AG09319 (cell line): ENCODE measurements at regions not wholly inside any gene's neighbourhood (a gene's known extent, or its start where the extent isn't known, plus 50 kb on each side); places are given as distances from the start of the nearest gene placed in this dataset.

Source experiments
- DNase-seq: peaks from one replicate; pipeline ENCODE4 v3.0.0-alpha.2; 2010; ENCODE audit warnings: low read depth; ENCODE audit errors: extremely low read depth
- CTCF ChIP-seq: IDR thresholded peaks from 2 replicates; pipeline ENCODE4 v1.5.1; 2011; ENCODE audit warnings: low read depth, mild to moderate bottlenecking, inconsistent platforms, low read length, moderate library complexity

GRCh38 chr3:144466114-144466513 is 494.5 kb downstream of the DIPK2A start:
- DNase-seq = no peak

GRCh38 chr3:144466540-144466939 is 494.9 kb downstream of the DIPK2A start:
- TF ChIP-seq CTCF = no peak
- DNase-seq = no peak

More at GRCh38 chr3:144466114-144466513, 494.5 kb downstream of the DIPK2A start:
- no peak for TF ChIP-seq CTCF

DNA sequence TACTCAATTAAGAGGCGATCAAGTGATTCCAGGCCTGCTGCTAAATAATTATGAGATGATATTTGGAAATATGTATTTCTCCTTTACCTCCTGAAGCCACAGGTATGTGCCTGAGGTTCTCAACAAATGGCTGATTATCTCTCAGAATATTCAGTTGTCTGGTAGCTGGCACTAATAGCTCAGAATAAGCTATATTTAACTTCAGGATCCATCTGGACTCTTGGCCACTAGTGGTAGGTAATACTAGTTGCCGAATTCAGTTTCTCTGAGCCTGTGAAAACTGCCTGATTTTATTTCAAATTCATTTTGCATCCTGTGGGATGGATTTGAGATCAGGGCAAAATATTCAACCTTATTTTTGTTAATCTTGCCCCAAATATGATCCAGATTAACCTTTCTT is 499.0 kb downstream of the DIPK2A start:
- TF ChIP-seq CTCF = no peak
- no peak for DNase-seq

- DNase-seq = no peak
- no peak for TF ChIP-seq CTCF
Observed at GRCh38 chr3:144477593-144477992, 506.0 kb downstream of the DIPK2A start.

DNA sequence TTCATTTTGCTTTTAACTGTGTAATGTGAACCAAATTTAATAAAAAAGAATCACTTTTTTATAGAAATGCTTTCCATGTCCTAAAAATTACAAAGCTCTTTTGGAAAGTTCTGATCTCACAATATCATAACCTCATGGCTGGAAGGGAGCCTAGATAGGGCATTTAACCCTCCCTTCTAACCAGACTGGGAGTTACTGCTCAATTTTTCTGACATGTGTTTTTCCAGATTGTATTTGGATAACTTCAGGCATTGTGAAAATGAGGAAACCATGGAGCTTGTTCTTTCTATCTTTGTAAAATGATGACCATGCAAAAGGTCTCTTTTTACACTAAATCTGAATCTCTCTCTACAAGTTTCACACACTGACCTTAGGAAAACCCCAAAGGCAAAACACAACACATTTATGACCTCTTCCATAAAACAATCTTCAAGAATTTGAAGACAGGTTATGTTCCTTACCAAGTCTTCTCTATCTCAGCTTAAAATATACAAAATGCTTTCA is 508.8 kb downstream of the DIPK2A start:
- DNase-seq = no peak
- no peak for TF ChIP-seq CTCF

DNA sequence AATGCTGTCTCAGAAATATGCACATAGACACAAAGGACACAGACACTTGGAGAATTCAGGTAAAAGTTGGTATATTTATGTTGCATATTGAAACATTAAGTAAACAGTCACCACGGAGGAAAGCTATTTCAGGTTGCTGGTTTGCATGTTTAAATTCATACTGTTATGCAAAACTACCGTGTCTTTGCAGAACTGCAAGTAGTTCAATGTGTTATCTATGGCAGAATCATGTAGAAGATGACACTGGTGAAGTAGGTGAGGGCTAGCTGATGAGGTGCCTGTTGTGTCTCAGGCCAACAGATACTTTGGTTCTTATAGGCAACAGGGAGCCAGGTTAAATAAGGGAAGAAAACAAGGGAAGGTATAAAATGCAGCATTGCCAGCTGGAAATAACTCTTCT is 511.3 kb downstream of the DIPK2A start:
- no peak for TF ChIP-seq CTCF
- DNase-seq = no peak

DNA sequence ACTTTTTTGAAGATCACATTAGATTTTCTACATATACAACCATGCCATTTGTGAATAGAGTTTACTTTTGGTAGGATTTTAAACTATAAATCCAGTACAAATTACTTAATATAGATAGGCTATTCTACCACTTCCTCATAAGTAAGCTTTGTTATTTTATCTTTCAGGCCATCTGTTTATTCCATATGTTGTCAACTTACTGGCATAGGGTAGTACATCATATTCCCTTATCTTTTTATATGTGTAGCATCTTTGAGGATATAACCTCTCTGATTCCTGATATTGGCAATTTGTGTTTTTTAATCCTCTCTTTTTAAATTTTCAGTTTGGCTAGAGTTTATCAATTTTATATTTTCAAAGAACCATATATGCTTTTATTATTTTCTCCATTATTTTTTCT is 515.4 kb downstream of the DIPK2A start:
- DNase-seq = no peak
- TF ChIP-seq CTCF = no peak
